ENCODE measurements at regions not wholly inside any gene's neighbourhood (a gene's known extent, or its start where the extent isn't known, plus 50 kb on each side); places are given as distances from the start of the nearest gene placed in this dataset.

DNA sequence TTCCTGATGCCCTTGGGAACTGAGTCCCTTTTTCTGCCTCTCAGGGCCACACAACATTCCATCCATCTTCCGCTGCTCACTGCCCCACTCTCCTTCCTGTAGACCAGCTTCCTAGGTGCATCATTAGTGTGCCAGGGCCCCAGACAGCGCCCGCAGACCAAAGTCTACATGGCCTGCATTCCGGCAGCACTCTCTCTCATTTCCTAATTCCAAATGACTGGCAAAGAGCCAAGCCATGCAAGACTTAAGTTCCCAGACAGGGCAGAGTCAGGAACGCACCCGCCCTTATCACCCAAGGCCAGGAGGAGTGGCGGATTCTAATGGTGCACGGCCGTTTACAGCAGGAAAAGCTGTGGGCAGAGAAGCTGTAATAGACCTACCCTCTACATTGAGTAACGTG lies 159.8 kb upstream of the ARID1B start:
- peaks cover 11% of the 10 kb centered on the region for H3K36me3 Mint-ChIP-seq (ENCODE audit: low read depth)
- H3K27me3 Mint-ChIP-seq (ENCODE audit: low read depth) = no peaks in the 10 kb centered on the region
- TF ChIP-seq, protein P1, sequence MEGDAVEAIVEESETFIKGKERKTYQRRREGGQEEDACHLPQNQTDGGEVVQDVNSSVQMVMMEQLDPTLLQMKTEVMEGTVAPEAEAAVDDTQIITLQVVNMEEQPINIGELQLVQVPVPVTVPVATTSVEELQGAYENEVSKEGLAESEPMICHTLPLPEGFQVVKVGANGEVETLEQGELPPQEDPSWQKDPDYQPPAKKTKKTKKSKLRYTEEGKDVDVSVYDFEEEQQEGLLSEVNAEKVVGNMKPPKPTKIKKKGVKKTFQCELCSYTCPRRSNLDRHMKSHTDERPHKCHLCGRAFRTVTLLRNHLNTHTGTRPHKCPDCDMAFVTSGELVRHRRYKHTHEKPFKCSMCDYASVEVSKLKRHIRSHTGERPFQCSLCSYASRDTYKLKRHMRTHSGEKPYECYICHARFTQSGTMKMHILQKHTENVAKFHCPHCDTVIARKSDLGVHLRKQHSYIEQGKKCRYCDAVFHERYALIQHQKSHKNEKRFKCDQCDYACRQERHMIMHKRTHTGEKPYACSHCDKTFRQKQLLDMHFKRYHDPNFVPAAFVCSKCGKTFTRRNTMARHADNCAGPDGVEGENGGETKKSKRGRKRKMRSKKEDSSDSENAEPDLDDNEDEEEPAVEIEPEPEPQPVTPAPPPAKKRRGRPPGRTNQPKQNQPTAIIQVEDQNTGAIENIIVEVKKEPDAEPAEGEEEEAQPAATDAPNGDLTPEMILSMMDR (conservative IDR thresholded peaks at IDR 0.05) = no peak
- DNase-seq (ENCODE audit: low read depth, low spot score) = no peak
- no peaks in the 10 kb centered on the region for H3K4me1 Mint-ChIP-seq
- no peak overlapping the region for H3K4me3 Mint-ChIP-seq
- peaks cover 11% of the 10 kb centered on the region for H3K9me3 Mint-ChIP-seq
- no peak overlapping the region for H3K27ac Mint-ChIP-seq (ENCODE audit: unreplicated experiment)

DNA sequence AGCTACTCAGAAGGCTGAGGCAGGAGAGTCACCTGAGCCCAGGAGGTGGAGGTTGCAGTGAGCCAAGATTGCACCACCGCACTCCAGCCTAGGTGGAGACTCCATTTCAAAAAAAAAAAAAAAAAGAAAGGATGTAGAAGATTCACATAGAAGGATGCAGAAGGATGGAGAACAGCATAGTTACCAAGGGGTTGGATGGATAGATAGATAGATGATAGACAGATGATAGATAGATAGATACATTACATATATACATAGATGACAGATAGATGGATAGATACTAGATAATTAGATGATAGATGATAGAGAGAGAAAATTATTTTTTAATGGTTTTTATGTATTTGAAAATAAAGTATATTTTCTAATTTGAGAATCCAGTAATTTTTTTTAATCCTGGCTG lies 160.7 kb upstream of the ARID1B start:
- peaks cover 15% of the 10 kb centered on the region for H3K36me3 Mint-ChIP-seq (ENCODE audit: low read depth)
- H3K4me1 Mint-ChIP-seq = no peaks in the 10 kb centered on the region
- H3K4me3 Mint-ChIP-seq = no peak overlapping the region
- H3K9me3 Mint-ChIP-seq = peaks cover 14% of the 10 kb centered on the region
- no peak overlapping the region for H3K27ac Mint-ChIP-seq (ENCODE audit: unreplicated experiment)
- no peak for DNase-seq (ENCODE audit: low read depth, low spot score)
- no peaks in the 10 kb centered on the region for H3K27me3 Mint-ChIP-seq (ENCODE audit: low read depth)
- TF ChIP-seq, protein P1 (conservative IDR thresholded peaks at IDR 0.05) = no peak

DNA sequence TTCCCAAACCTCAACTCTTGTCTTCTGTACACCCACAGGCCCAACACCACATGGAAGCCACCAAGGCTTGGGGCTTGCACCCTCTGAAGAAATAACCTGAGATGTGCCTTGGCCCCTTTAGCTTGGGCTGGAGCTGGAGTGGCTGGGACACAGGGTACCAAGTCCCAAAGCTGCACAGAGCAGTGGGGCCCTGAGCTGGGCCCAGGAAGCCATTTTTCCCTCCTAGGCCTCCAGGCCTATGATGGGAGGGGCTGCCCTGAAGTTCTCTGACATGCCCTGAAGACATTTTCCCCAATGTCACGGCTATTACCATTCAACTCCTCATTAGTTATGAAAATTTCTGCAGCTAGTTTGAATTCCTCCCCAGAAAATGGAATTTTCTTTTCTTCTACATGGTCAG lies 163.2 kb upstream of the ARID1B start:
- H3K36me3 Mint-ChIP-seq (ENCODE audit: low read depth) = peaks cover 17% of the 10 kb centered on the region
- no peak overlapping the region for H3K4me3 Mint-ChIP-seq
- H3K4me1 Mint-ChIP-seq = no peaks in the 10 kb centered on the region
- H3K27ac Mint-ChIP-seq (ENCODE audit: unreplicated experiment) = no peak overlapping the region
- TF ChIP-seq, protein P1 (conservative IDR thresholded peaks at IDR 0.05) = no peak
- H3K27me3 Mint-ChIP-seq (ENCODE audit: low read depth) = no peaks in the 10 kb centered on the region
- no peak for DNase-seq (ENCODE audit: low read depth, low spot score)
- H3K9me3 Mint-ChIP-seq = peaks cover 14% of the 10 kb centered on the region

GRCh38 chr6:156612361-156612760 lies 164.8 kb upstream of the ARID1B start:
- no peaks in the 10 kb centered on the region for H3K4me1 Mint-ChIP-seq
- peaks cover 3% of the 10 kb centered on the region for H3K27me3 Mint-ChIP-seq (ENCODE audit: low read depth)
- H3K27ac Mint-ChIP-seq (ENCODE audit: unreplicated experiment) = no peak overlapping the region
- TF ChIP-seq, protein P1 (conservative IDR thresholded peaks at IDR 0.05) = no peak
- H3K36me3 Mint-ChIP-seq (ENCODE audit: low read depth) = peaks cover 17% of the 10 kb centered on the region
- no peak for DNase-seq (ENCODE audit: low read depth, low spot score)
- H3K4me3 Mint-ChIP-seq = no peak overlapping the region
- peaks cover 14% of the 10 kb centered on the region for H3K9me3 Mint-ChIP-seq

GRCh38 chr6:156602066-156602385 lies 175.2 kb upstream of the ARID1B start:
- Mint-ChIP-seq H3K36me3 (ENCODE audit: low read depth) (peaks cover 7% of the 10 kb centered on the region), H3K9me3 (peaks cover 6% of the 10 kb centered on the region), H3K27me3 (ENCODE audit: low read depth) (no peaks in the 10 kb centered on the region), H3K4me1 (peaks cover 13% of the 10 kb centered on the region), H3K27ac (ENCODE audit: unreplicated experiment) (no peak overlapping the region), H3K4me3 (no peak overlapping the region)
- DNase-seq (ENCODE audit: low read depth, low spot score) = no peak
- TF ChIP-seq, protein P1 (conservative IDR thresholded peaks at IDR 0.05) = no peak
